Fibroblast of gingiva (primary cell): ENCODE measurements at regions not wholly inside any gene's neighbourhood (a gene's known extent, or its start where the extent isn't known, plus 50 kb on each side); places are given as distances from the start of the nearest gene placed in this dataset.

Experiments
- DNase-seq: peaks from one replicate; pipeline ENCODE4 v3.0.0-alpha.2; 2011; ENCODE audit warnings: low read depth

DNA sequence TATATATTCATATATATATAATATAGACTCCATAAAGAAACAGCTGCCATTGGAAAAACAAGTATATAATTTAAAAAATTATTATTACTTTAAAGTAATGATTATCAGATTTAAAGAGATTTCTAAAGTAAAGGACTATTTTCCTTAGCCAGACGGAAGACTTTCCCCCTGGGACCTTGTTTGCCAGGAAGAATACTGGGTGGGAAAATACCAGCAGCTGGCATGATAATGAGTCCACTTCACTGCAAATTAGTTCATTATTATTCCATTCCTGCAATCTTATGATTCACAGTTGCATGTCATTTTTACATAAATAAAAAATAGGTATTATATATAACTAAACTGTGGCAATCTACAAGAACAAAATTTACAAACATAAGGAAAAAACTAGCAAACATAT is 339.8 kb upstream of the CDH7 start:
- no peak for DNase-seq

DNA sequence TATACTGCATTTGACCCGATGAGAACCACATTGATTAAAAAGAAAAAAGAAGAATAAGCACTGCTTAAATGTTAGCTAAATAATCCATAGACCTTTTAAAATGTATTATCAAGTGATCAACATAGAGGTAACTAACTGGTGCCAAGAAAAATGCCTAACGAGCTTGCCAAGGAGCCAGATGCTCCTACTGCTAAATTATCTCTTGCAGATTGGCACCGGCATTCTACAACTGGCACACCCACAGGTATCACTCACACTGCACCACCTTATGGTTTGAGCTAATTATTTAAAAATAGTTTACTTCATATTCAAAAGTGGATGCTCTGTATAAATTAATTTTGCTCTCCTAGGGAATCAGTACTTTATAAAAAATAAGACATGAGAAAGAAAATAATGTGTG is 341.6 kb upstream of the CDH7 start:
- no peak for DNase-seq

DNA sequence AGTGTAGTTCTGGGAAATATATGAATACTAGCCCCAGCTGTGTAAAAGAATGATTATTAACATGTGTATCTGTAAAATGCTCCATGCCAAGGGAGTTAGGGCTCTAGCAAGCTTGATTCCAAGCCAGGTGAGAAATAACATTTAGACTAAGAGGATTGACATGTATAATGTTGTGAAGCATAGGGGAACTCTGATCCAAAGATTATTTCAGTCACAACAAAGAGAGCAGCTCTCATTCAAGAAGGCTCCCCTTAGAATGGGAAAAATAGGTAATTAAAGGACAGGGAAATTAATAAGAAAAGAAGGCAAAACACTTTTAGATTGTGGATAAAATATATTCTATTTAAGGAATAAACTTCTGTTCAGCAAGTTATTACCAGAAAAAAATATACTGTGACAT is 347.3 kb upstream of the CDH7 start:
- DNase-seq: no peak

DNA sequence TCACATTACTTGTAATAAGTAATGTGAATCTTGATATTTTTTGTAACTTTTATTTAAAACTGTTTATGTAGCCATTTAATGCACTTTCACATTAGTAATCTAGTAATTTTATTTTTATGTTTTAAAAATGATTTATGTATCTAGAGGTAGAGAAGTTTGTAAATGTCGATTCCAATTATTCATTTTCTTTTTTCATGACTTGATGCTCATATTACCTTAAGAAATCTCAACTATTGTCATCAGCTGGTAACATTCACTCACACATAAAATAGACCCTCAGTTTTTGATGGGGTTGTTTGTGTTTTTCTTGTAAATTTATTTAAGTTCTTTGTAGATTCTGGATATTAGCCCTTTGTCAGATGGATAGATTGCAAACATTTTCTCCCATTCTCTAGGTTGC is 351.7 kb upstream of the CDH7 start:
- DNase-seq: no peak

DNA sequence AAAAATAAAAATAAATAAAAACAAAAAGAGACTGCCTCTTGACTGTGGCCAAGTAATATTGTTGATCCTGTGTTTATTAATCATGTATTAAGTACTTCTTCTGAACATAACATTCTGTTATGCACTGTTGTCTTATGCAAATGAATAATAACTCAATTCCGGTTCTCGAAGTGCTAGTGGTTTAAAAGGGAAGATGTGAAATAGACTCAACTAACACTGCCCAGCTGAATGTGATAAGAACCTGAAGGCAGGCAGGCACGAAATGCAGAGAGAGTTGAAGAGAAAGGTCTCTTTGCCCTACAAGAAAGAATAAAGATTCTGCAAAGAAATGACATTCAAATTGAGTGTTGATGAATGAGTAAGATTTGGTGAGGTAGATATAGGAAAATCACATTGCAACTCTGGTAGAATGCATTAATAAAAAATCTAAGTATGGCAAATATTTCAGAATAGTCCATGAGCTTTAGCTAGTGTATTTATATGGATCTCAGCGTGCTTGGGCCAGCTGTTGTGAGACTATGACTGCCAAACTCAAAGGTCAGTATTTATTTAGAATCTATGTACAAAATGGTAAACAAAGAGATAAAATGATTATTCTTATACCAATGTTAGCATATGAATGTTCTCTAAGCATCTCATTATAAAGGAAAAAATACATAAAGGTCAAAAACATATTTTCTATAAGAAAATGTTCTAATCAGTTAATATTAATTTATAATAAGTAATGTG is 352.3 kb upstream of the CDH7 start:
- no peak for DNase-seq

DNA sequence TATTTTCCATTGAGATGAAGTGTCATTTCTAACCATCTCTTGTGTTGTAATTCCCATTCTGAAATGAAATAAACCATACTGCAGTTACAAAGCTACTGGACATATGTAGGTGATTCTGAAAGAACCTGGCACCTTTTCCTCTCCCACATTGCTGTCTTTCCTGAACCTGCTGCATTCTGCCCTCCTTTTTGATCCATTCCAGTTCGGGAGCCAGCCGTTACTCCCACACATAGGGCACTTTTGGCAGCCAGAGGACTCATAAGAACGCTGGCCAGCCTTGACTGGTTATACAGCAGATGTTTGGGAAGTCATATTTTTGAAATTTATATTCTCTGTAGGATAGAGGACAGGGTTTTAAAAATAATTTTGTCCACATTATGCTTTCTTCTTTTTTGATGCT is 369.8 kb upstream of the CDH7 start:
- no peak for DNase-seq

DNA sequence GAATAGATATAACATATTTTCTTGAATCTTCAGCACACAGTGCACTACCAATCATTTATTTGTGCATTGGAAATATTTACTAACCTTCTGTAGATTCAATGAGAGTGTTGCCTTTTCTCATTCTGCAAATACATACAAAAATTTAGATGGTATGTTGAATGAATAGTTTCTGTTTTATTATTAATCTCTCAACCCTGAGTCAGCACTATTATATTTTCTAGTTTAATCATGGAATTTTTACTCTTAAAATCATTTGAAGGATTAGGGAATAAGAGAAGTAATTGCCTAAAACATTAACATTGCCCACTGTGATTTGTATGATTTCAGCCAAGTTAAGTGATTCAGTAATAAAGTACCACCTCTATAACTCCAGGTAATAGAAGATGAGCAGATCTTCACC is 370.2 kb upstream of the CDH7 start:
- DNase-seq: no peak

DNA sequence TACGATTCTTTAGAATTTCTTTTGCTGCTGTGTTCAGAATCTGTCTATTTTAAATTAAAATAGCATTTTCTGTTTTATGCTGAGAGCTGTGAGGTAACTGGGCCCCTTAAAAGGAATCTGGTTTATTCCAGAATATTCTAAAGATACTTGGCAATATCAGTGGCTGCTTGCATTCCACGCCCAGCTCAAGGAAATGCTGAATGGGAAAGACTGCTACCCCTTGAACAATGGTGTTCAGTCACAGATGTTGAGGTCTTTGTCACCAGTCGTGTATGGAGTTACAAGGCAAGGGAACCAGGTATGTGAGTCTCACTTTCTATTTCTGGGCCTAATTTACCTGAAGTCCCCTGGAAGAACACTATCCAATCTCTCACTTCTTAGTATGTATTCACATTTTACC is 377.9 kb upstream of the CDH7 start:
- no peak for DNase-seq

DNA sequence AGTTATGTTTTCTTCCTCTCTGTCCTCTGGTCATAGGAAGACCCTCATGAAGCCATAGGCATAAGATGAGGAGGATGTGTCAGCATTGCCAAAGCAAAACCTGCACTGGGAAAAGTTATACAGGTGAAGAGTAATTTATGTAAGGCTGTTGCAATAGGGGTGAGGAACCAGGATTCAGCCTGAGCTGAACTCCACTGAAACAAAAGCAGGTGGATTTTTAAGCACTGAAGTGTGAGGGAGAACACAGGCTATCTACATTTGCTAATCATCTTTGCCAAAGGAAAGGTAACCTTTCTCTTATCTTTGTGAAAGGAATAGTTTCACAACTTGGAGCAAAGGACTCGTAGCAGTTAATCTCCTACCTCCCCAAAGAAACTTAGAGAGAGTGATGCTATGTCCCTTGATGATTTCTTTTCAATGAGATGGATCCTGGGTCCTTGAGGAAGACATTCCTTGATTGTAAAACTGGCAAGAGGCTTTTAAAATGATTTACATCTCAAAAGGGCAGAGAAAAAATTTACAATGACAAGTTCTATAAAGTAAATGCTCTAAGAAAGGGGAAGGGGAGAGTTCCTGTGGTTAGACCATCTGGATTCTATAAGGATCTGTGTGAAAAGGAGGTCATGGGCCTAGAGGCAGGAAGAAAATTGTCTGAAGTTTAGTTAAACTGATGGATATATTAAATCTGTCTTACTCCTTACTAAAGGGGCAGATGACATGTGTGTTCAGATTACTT is 385.4 kb upstream of the CDH7 start:
- DNase-seq: no peak

DNA sequence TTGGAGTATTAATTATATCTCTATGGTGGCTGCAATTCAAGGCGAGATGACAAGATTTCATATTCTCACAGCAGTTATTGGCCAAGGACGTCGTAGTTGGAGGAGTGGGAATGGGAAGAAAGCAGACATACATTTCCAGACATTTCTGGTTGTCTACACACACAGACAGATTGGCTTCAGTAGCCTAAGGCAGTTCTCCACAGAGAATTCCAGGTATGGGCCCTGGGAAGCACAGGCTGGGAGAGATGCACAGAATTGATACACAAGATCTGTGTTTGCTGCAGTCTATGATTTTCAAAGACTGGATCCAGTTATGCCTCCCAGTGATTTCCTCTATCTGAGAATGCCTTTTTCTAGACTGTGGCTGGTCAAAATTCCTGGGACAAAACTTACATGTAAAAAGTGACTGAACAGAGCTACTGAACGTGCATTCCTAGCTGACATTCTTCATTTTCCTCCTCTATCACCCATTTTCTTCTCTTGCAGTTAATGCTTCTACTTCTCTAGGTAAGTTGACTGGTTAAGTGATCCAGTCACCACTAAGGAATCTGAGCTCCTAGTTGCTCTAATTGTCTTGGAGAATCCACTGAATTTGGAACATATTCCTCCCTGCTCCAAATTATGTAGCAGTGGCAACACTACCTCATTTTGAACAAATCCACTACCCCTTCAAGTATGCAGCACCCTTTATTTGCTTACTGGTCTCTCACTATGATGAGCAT is 386.7 kb upstream of the CDH7 start:
- DNase-seq: no peak

DNA sequence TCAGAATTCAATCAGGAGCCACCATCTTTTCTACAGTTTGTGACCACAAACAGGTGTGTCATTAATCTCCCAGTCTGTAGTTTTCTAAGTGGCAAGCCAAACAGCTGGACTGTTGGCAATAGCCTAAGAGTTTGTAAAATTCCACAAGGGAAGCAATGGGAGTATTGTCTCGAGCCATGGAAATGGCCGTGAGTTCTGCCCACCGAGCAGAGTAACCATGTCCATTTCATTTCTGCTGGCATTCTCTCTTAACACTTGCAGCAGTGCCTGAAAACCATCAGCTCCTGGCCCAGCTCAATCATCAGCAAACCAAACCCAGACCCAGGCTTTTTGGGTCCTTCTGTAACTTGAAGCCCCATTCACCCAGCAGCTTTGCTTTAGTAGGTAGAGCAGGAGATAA is 387.8 kb upstream of the CDH7 start:
- DNase-seq: no peak

DNA sequence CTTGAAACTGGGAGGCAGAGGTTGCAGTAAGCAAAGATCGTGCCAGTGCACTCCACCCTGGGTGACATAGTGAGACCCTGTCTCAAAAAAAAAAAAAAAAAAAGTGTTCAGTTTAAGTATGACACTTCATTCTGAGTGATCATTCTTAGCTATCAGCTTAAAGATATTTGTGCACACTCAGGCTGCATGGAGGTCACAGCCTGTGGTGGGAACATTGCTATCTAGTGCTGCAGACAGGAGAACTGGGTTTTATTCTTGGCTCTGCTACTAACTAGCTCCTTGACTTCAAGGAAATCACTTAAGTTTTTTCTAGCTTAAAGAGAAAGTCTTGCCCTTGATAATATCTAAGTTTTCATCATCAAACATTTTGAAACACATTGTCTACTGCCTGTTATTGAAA is 391.3 kb upstream of the CDH7 start:
- DNase-seq: no peak

DNA sequence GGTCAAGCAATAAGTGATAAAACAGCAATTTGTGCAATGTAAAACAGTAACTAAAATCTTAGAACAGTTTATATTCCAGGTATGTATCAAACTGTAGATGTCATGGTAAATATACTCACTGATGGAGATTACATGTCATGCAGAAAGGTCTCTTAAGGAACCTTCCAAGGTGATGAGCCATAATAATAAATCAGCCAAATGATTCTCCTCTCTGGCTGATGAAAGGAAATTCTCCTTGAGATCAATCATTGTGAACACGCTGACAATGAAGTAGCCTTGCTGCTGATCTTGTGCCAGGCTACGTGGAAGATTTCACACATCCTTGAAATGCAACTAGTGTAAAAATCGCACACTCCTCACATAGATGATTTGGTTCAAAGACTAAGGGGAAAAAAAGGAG is 392.5 kb upstream of the CDH7 start:
- no peak for DNase-seq

DNA sequence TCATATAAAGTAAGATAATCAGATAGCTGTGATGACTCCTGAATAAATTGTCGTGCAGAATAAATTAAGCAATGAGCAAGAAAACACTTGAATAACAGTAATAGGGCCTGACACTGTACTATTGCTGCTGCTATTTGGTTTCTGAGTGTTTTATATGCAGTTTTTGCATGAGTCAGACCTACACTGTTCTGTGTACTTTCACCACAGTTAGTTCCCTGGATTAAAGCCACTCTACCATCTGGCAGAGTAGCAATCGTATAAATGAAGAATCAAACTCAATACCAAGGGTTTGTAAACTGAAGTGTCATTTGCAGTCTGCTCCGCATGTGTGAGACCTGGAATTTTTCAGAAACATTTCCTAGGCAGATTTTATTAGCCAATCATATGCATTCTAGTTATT is 398.6 kb upstream of the CDH7 start:
- DNase-seq: no peak

DNA sequence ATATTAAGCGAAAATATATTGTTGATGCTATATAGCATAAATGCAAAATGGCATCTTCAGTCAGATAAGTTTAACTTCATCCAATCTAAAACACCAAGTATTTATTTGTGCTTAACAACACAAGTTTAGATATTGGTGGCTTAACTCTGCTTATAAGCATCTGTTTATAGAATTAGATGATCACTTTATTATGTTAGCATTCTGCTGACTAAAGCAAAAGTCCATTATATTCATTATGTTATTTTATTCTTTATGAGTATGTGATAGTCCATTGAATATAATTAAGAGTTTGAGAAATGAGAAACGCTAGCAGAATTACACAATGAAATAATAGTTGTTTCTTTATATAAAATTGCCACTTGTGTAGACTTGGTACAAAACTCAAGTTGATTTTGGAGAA is 401.2 kb upstream of the CDH7 start:
- DNase-seq: no peak

DNA sequence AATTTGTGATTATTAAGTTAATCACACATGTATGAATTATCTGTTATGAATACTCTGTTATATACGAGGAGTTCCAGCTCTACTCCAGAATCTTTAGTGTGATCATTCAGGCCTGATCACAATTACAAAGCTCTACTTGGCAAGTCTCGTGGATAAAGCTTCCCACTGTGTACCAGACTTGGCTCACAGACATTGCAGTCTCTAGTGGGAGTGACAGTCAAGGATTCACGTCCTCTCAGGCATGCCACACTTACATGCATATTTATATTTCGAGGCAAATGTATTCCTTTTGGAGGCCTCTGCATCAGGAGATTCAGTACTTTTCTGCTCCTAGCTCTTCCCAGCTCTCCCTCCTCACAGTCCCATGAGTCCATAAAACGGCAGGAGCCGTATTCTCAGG is 403.4 kb upstream of the CDH7 start:
- no peak for DNase-seq

DNA sequence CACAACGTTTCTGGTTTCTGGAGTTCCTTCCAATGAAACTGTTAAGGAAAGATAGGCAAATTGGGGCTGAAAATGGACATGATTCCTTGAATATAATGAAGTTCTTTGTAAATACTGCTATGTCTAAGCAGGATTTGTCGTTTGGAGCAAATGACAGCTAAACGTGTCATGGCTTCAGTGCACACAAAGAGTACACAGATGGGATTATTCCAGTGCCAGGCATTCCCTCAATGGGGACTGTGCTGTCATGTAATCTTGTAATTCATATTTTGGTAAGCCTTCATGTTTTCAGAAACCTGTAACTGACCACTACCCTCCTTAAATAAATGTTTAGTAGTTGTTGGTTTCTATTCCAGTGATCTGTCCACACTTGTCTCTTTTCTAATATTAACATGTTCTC is 404.7 kb upstream of the CDH7 start:
- no peak for DNase-seq

DNA sequence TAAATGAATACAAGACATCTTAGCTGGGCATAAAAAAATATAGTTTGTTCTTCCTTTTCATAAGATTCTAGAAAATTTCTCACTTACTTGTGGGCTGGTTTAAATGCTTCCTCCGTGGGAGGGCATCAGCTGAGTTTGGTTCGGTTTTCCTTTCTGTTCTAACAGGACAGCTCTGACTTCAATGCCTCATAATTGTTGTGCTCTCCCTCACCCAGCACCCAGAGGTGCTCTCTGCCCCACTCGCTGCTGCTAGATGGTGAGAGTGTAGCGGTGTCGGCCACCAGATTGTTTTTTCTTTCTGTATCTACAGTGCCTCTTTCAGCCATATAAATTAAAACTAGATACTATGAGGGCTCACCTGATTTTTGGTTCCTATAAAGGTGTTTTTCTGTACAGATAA is 407.2 kb upstream of the CDH7 start:
- DNase-seq: no peak

DNA sequence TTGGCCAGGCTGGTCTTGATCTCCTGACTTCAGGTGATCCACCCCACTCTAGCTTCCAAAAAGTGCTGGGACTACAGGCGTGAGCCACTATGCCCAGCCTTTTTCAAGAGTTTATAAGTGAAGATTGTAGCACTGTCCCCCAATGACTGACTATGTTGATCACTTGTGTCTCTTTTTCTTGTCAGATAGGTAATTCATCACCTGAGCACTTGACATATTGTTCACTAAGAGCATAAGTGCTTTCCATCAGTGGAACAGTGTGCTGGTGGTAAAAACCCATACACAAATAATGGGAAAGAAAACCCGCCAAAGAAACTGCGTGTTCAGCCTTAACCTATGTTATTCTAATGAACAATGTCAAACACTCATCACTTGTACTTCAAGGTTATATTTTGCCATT is 414.4 kb upstream of the CDH7 start:
- no peak for DNase-seq

DNA sequence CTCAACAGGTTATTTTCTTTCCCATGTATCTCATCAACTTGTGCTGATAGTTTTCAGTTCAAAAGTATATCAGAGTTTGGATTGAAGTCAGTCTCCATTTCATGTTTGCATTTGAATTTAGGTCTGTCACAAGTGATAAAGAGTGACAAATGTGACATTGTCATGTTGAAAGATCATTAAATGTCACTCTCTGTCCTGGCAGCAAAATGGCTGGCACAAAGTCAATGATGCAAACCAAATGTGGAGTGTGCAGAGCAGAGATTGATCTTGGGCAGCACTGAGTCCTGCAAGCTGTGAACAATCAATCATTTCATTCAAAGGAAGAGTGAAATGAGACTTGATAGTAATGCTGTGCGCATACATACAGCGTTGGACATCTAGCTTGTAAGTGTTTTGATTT is 421.8 kb upstream of the CDH7 start:
- DNase-seq: no peak

DNA sequence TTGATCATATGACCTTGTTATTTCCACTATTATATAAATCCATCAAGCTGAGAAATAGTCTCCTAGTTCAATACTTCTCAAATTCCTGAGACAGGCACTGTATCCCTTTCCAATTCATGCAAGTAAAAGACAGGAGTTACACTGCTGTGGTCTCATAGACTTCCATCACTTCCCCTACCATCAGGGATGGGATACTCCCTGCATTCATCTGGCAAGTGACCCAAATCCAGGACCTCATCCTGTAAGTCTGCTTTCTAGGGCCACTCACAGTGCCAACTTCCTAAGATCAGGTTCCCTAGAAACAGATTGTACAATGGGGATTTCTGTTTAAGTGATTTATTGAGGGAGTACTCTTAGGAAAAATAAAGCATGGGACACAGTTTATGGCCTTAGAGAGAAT is 424.0 kb upstream of the CDH7 start:
- no peak for DNase-seq

DNA sequence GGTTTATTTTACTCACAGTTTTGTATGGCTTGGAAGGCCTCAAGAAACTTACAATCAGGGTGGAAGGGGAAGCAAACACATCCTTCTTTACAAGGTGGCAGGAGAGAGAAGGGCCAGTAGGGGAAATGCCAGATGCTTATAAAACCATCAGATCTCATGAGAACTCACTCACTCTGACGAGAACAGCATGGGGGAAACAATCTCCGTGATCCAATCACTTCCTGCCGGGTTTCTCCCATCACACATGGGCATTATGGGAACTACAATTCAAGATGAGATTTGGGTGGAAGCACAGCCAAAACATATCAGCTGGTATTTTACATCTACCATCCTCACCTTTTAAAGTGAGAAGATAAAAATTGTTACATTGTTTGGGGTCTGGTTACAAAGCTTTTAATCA is 427.9 kb upstream of the CDH7 start:
- no peak for DNase-seq

DNA sequence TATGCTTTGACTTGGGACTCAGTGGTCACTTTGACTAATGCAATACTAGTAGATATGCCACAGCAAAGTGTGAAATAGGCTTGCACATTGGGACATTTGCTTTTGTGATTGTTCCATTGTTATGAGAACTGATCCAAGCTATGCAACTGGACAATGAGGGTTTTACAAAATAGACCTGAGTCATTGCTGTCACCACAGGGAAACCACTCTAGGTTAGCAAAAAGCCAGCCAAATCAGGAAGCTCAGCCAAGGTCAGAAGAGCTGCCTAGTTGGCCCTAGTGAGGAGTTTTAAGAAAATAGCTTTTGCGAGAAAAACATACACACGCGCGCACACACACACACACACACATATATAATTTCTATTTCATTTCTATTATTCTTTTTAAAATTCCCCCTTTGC is 452.4 kb upstream of the CDH7 start:
- no peak for DNase-seq

DNA sequence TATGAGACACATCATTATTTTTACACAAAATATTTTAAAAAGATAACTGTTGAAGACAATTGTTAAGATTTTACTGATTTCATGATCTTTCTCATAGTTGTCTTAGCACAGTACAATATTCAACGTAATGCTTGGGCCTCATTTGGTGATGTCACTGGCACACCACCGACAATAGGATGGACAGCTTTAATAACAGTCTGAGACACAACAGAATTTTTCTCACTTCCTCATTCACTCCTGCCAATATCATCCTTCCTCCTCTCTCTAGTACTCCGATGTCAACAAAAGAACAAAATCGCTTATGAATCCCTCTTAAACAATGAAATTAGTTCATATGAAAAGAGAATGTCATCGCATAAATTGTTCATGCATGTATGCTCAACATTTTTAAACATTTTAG is 461.9 kb upstream of the CDH7 start:
- no peak for DNase-seq
